ENCODE measurements at regions not wholly inside any gene's neighbourhood (a gene's known extent, or its start where the extent isn't known, plus 50 kb on each side); places are given as distances from the start of the nearest gene placed in this dataset.

DNA sequence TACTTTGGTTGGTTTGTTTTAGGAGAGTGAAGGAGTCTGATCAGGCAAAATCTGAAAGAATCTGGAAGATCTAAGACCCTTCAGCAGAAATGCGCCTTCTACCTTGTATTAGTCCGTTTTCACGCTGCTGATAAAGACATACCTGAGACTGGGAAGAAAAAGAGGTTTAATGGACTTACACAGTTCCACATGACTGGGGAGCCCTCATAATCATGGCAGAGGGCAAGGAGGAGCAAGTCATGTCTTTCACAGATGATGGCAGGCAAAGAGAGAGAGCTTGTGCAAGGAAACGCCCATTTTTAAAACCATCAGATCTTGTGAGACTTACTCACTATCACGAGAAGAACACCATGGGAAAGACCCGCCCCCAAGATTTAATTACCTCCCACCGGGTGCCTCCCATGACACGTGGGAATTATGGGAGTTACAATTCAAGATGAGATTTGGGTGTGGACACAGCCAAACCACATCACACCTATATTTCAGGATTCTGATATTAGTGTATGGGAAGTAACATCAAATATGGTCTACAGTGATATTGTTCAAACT, 99.3 kb downstream of the GLUL start (continued):
- TF ChIP-seq, protein P1, sequence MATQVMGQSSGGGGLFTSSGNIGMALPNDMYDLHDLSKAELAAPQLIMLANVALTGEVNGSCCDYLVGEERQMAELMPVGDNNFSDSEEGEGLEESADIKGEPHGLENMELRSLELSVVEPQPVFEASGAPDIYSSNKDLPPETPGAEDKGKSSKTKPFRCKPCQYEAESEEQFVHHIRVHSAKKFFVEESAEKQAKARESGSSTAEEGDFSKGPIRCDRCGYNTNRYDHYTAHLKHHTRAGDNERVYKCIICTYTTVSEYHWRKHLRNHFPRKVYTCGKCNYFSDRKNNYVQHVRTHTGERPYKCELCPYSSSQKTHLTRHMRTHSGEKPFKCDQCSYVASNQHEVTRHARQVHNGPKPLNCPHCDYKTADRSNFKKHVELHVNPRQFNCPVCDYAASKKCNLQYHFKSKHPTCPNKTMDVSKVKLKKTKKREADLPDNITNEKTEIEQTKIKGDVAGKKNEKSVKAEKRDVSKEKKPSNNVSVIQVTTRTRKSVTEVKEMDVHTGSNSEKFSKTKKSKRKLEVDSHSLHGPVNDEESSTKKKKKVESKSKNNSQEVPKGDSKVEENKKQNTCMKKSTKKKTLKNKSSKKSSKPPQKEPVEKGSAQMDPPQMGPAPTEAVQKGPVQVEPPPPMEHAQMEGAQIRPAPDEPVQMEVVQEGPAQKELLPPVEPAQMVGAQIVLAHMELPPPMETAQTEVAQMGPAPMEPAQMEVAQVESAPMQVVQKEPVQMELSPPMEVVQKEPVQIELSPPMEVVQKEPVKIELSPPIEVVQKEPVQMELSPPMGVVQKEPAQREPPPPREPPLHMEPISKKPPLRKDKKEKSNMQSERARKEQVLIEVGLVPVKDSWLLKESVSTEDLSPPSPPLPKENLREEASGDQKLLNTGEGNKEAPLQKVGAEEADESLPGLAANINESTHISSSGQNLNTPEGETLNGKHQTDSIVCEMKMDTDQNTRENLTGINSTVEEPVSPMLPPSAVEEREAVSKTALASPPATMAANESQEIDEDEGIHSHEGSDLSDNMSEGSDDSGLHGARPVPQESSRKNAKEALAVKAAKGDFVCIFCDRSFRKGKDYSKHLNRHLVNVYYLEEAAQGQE (IDR thresholded peaks at IDR 0.05; ENCODE audit: borderline replicate concordance) = no peak
- TF ChIP-seq, protein P1 (CRISPR knock-in tag; IDR thresholded peaks at IDR 0.05; ENCODE audit: low read depth) = no peak
- TF ChIP-seq ZNF77 (CRISPR knock-in tag; IDR thresholded peaks at IDR 0.05) (no peak), ZNF740 (CRISPR knock-in tag; IDR thresholded peaks at IDR 0.05) (no peak), ZNF740 (tag; IDR thresholded peaks at IDR 0.05) (peak in 1 of 2 experiments; percentile 53; a peak in 1 of 4 replicates), ZNF764 (CRISPR knock-in tag; IDR thresholded peaks at IDR 0.05; ENCODE audit: low read depth) (no peak), NCOR1 (IDR thresholded peaks at IDR 0.05) (no peak), E2F6 (IDR thresholded peaks at IDR 0.05; ENCODE audit: borderline replicate concordance in 1 of 2, extremely low read depth in 1 of 2, insufficient read depth in 1 of 2, insufficient read length in 1 of 2, low read depth in 1 of 2, low read length in 1 of 2, poor library complexity in 1 of 2, severe bottlenecking in 1 of 2) (no peak), NCOA6 (IDR thresholded peaks at IDR 0.05) (no peak), BMI1 (IDR thresholded peaks at IDR 0.05; ENCODE audit: low read length) (no peak), STAT6 (CRISPR knock-in tag; IDR thresholded peaks at IDR 0.05) (no peak), SETDB1 (IDR thresholded peaks at IDR 0.05; ENCODE audit: low read length) (no peak), MEIS2 (IDR thresholded peaks at IDR 0.05; ENCODE audit: partially characterized antibody) (peak; percentile 21), ZNF431 (CRISPR knock-in tag; IDR thresholded peaks at IDR 0.05) (no peak), ARID1B (IDR thresholded peaks at IDR 0.05) (no peak)
- TF ChIP-seq, protein P2, sequence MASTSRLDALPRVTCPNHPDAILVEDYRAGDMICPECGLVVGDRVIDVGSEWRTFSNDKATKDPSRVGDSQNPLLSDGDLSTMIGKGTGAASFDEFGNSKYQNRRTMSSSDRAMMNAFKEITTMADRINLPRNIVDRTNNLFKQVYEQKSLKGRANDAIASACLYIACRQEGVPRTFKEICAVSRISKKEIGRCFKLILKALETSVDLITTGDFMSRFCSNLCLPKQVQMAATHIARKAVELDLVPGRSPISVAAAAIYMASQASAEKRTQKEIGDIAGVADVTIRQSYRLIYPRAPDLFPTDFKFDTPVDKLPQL (IDR thresholded peaks at IDR 0.05; ENCODE audit: extremely low read depth, insufficient read length) = no peak

Measured in K562 (cell line).